HG03060 (cell line): ENCODE measurements at regions not wholly inside any gene's neighbourhood (a gene's known extent, or its start where the extent isn't known, plus 50 kb on each side); places are given as distances from the start of the nearest gene placed in this dataset.
"Not testable (repeated sequence)": the region's sequence is repeated elsewhere in the genome, so short reads cannot be mapped to it uniquely, and the experiment has no call there.

Experiments
- ATAC-seq: cut with Tn5 transposase; IDR thresholded peaks from one replicate; pipeline ENCODE4 v1.9.1; 2021; ENCODE audit warnings: low read depth, moderate number of reproducible peaks; ENCODE audit not compliant: unreplicated experiment

- no peak for ATAC-seq
Measured at GRCh38 chr2:76187415-76187814, 476.7 kb upstream of the GCFC2 start.

- ATAC-seq, result no peak
Measured at GRCh38 chr2:76180676-76181075, 470.0 kb upstream of the GCFC2 start.

GRCh38 chr2:76178610-76179009, 467.9 kb upstream of the GCFC2 start:
- no peak for ATAC-seq

DNA sequence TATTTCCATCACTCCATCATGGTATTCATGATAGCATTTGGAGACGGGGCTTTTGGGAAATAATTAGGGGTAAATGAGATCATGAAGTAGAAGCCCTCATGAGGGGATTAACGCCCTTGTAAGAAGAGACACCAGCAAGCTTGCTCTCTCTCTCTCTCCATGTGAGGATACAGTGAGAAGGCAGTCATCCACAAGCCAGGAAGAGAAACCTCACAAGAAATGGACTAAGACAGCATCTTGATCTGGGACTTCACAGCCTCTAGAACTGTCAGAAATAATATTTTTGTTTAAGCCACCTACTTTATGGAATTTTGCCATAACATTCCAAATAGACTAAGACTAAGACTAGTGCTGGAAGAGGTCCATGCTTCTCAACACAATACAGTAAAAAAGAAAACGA, 464.6 kb upstream of the GCFC2 start:
- ATAC-seq, result no peak

DNA sequence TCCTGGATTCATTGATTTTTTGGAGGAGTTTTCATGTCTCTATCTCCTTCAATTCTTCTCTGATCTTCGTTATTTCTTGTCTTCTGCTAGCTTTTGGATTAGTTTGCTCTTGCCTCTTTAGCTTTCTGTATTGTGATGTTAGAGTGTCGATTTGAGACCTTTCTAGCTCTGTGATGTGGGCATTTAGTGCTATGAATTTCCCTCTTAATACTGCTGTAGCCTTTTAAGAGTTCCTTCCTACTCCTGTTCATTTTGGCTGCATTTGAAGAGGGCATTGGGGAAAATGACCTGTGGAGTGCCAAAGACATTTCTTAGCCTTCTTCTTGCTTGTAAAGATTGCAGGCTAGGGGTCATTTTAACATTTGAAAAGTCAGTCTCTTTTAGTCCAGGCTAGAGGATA, 463.8 kb upstream of the GCFC2 start:
- no peak for ATAC-seq

GRCh38 chr2:76173206-76173605, 462.5 kb upstream of the GCFC2 start:
- not testable (repeated sequence) for ATAC-seq

GRCh38 chr2:76172154-76172595, 461.5 kb upstream of the GCFC2 start:
- not testable (repeated sequence) for ATAC-seq

GRCh38 chr2:76170856-76171255, 460.1 kb upstream of the GCFC2 start:
- ATAC-seq, result no peak

GRCh38 chr2:76170009-76170384, 459.3 kb upstream of the GCFC2 start:
- ATAC-seq, result no peak

DNA sequence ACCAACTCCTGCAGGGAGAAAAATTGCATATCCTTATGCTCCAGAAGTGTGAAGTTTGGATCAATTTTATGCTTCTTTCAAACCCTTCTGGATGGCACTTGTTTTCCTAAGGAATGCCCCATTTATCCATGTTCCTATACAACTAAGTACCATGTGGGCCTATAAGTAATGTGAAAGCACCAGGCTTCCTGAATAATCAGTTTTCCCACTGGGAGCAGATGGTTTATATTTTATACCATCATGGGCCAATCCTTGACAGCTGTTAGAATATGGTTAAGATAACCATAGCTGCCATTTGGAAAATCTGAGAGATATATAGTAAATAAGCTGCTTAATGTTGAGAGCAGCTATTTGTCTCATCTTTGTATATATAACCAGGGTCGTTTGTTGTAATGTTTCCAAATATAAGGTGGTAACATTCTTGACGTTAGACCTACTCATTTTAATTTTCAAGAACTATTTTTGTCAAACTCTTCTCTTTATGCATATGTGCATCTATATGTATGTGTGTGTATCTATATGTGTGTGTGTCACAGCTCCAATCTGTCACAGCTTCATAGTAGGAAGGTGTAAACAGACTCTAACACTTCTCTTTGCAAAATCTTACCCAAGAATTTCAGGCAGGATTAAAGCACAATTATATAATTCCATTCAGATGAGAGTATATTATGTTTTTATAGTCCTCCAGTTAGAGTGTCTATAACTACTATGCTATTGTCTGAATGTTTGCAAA, 458.7 kb upstream of the GCFC2 start:
- no peak for ATAC-seq

DNA sequence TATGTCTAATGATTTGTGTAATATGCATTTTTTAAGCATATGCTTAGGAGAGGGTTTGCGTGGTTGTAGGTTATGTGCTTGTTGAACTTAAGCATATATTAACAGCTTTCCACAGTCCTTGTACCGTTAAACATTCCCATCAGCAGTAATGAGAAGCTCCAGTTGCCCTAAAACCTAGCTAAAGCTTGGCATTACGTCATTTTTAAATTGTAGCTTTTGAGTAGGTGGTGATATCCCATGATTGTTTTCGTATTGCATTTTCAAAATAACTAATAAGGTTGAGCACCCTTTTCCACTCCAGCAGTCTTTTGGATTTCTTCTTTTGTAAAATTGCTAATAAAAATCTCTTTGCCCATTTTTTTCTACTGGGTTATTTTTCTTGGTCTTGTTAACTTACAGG, 453.1 kb upstream of the GCFC2 start:
- no peak for ATAC-seq

- ATAC-seq, result no peak
Measured at GRCh38 chr2:76160670-76161069, 450.0 kb upstream of the GCFC2 start.

- ATAC-seq, result no peak
Measured at GRCh38 chr2:76159042-76159648, 448.4 kb upstream of the GCFC2 start.

DNA sequence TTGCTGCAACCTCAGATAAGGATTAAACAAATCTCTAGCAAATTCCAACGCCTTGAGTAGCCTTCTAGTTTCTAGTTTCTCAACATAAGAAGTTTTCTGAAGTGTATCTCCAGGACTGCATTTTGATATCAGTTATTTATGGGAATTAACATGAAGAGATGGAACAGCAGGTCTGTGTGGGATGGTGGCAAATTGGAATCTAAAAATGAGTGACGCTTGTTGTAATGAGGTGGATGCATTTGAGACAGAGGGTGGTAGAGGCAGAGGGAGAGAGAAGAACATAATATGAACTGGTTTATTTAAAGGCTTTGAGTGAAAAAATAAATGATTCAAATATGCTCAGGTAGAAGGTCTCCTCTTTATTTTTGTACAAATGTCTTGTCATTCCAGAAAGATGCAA, 446.8 kb upstream of the GCFC2 start:
- no peak for ATAC-seq

DNA sequence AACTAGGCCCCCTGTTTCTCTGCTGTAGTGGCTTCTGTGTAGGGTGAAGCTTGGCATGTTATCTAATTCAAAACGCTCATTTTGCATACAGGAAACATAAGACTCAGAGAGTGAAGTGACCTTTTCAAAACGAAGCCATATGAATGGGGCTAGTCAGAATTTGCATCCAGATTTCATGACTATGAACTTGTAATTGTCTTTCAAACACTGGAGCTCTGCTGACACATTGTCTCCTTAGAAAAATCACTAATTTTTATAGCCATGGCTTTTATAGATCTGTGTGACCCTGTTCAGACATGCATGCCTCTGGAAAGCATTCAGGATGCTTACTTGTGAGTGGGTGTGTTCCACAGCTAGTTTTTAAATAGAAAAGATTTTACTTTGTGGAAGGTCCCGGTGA, 444.3 kb upstream of the GCFC2 start:
- no peak for ATAC-seq

- no peak for ATAC-seq
Measured at GRCh38 chr2:76149846-76150245, 439.1 kb upstream of the GCFC2 start.

GRCh38 chr2:76139303-76139702, 428.6 kb upstream of the GCFC2 start:
- not testable (repeated sequence) for ATAC-seq

GRCh38 chr2:76128622-76129021, 417.9 kb upstream of the GCFC2 start:
- ATAC-seq, result no peak

DNA sequence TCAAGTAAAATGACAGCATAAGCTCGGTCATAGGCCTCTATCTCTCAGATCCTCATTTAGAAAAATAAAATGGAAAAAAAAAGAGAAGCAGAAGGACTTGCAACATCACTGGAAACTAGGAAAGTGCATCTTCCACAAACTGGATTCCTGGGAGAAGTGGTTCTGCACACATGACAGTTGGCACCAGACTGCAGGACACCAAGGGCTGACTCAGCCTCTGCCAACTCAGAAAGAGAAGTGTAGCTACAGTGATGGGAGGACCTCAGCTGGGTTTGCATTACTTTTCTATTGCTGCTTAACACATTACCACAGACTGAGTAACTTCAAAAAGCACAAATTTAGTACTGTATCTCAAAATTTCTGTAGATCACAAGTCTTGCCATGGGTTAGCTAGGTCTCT, 409.5 kb upstream of the GCFC2 start:
- ATAC-seq, result no peak

- ATAC-seq, result no peak
Measured at GRCh38 chr2:76089683-76090082, 379.0 kb upstream of the GCFC2 start.

DNA sequence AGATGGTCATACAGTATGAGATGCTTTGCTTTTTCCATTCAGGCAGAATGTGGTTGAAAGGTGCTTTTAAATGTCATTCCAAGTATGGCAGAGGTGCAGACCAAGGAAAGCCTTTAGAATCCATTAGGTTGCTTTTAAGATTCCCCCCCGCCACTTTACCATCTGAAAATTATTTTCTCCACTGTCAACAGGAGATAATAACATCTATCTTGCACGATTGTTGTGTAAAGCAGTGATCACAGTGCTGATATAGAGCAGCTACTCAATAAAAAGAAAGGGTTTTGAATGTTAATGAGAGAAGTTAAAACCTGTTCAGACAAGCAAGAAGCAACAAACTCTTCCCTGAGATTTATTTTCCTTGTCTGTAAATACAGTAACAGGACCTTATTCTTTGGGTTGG, 372.5 kb upstream of the GCFC2 start:
- ATAC-seq, result no peak

GRCh38 chr2:76082509-76082908, 371.8 kb upstream of the GCFC2 start:
- ATAC-seq, result no peak
